Endothelial cell of umbilical vein (primary cell): ENCODE measurements at regions not wholly inside any gene's neighbourhood (a gene's known extent, or its start where the extent isn't known, plus 50 kb on each side); places are given as distances from the start of the nearest gene placed in this dataset.

Source experiments
- BruUV-seq: library from RNA; stranded (reverse); fragments of 400-500 nt; replicated peaks from 2 replicates; lab custom pipeline; 2021; lab: Mats Ljungman, UMichigan
- CTCF ChIA-PET: fragments of 300-600, 350-600 bp; sonication (Branson Sonifier 250); formaldehyde crosslinking; loops from one replicate; lab custom pipeline; 2021; ENCODE audit warnings: antibody characterized with exemption, inconsistent platforms; lab: Charles Lee
- POLR2A ChIA-PET: fragments of 300-600, 350-600 bp; sonication (Branson Sonifier 250); formaldehyde crosslinking; loops from one replicate; lab custom pipeline; 2021; ENCODE audit warnings: antibody characterized with exemption, inconsistent platforms; lab: Charles Lee
- DNase-seq: peaks from one replicate; pipeline ENCODE4 v3.0.0-alpha.2; 2011; ENCODE audit warnings: low read depth, low spot score
- FAIRE-seq: peaks from 2 replicates; lab custom pipeline; 2011; peaks lifted over from hg19 to GRCh38; lab: Jason Lieb, UNC
- H2AFZ ChIP-seq: 2 replicates; pipeline ENCODE4 v1.6.0; 2012; ENCODE audit warnings: low read depth, low read length, control low read depth, inconsistent platforms
- H3K27ac ChIP-seq: 2 replicates; pipeline ENCODE4 v1.5.1; 2011; ENCODE audit warnings: low read depth, mild to moderate bottlenecking, control low read depth, low read length, moderate library complexity; ENCODE audit not compliant: insufficient read depth
- H3K27me3 ChIP-seq, 2 experiments: 2 replicates each; pipeline versions ENCODE4 v1.6.0 to v1.6.1; 2011; ENCODE audit warnings: low read length in 2 of 2, mixed read lengths in 1 of 2; ENCODE audit not compliant: control insufficient read depth in 2 of 2, insufficient read depth in 2 of 2
- H3K36me3 ChIP-seq, 2 experiments: 2 replicates in 1 of 2; 3 replicates in 1 of 2; pipeline ENCODE4 v1.5.1; 2011; ENCODE audit warnings: low read length in 2 of 2, mild to moderate bottlenecking in 1 of 2, moderate library complexity in 1 of 2; ENCODE audit not compliant: control insufficient read depth in 2 of 2, insufficient read depth in 2 of 2; ENCODE audit errors: extremely low read depth in 1 of 2
- H3K4me1 ChIP-seq: 3 replicates; pipeline ENCODE4 v1.5.1; 2011; ENCODE audit warnings: mild to moderate bottlenecking, low read length; ENCODE audit not compliant: control insufficient read depth, insufficient read depth; ENCODE audit errors: extremely low read depth
- H3K4me2 ChIP-seq: 2 replicates; pipeline ENCODE4 v1.6.1; 2011; ENCODE audit warnings: low read length, control low read depth, mixed read lengths; ENCODE audit not compliant: insufficient read depth
- H3K4me3 ChIP-seq, 3 experiments: fragments of 200-600 bp in 1 of 3; sonication (generic), shearing (Covaris generic) in 1 of 3; replicated peaks in 1 of 3; 2 replicates each; pipeline ENCODE4 v1.5.1; 2011 to 2016; ENCODE audit warnings: control low read depth in 3 of 3, low read length in 3 of 3, mild to moderate bottlenecking in 2 of 3, inconsistent platforms in 1 of 3, low read depth in 1 of 3, moderate library complexity in 1 of 3; ENCODE audit not compliant: insufficient read depth in 1 of 3
- H3K79me2 ChIP-seq: 2 replicates; pipeline ENCODE4 v1.6.0; 2012; ENCODE audit warnings: low read length, inconsistent platforms; ENCODE audit not compliant: control insufficient read depth, insufficient read depth
- H3K9ac ChIP-seq: replicated peaks from 2 replicates; pipeline ENCODE3; 2011; ENCODE audit warnings: low read length, control low read depth; ENCODE audit not compliant: insufficient read depth; ENCODE audit errors: extremely low read depth
- H3K9me1 ChIP-seq: replicated peaks from 3 replicates; pipeline ENCODE4 v1.6.0; 2011; ENCODE audit warnings: mild to moderate bottlenecking, low read length; ENCODE audit not compliant: control insufficient read depth, insufficient read depth; ENCODE audit errors: extremely low read depth
- H3K9me3 ChIP-seq: replicated peaks from 2 replicates; pipeline ENCODE4 v1.5.1; 2012; ENCODE audit warnings: low read length, inconsistent platforms; ENCODE audit not compliant: control insufficient read depth, insufficient read depth
- H4K20me1 ChIP-seq: replicated peaks from 2 replicates; pipeline ENCODE3; 2011; ENCODE audit warnings: mild to moderate bottlenecking, low read length; ENCODE audit not compliant: control insufficient read depth, insufficient read depth; ENCODE audit errors: extremely low read depth
- EZH2 ChIP-seq: IDR thresholded peaks from 2 replicates; pipeline ENCODE4 v1.6.1; 2012; ENCODE audit warnings: borderline replicate concordance, low read depth, mild to moderate bottlenecking, moderate library complexity, low read length, inconsistent platforms; ENCODE audit not compliant: severe bottlenecking
- FOS ChIP-seq: IDR thresholded peaks from 2 replicates; pipeline ENCODE4 v1.6.1; 2011; ENCODE audit warnings: mild to moderate bottlenecking, low read length, moderate library complexity, borderline replicate concordance; ENCODE audit not compliant: insufficient read depth
- GATA2 ChIP-seq: IDR thresholded peaks from 2 replicates; pipeline ENCODE4 v1.7.0; 2011; ENCODE audit warnings: low read depth, mild to moderate bottlenecking, moderate library complexity, mixed read lengths, low read length; ENCODE audit not compliant: insufficient read length, insufficient read depth
- JUN ChIP-seq: IDR thresholded peaks from 2 replicates; pipeline ENCODE4 v1.6.1; 2011; ENCODE audit warnings: borderline replicate concordance, low read depth; ENCODE audit not compliant: insufficient read length, insufficient read depth
- MAX ChIP-seq: IDR thresholded peaks from 2 replicates; pipeline ENCODE4 v1.6.1; 2011; ENCODE audit not compliant: insufficient read depth, insufficient read length
- MYC ChIP-seq: IDR thresholded peaks from one replicate; pipeline ENCODE4 v1.6.1; 2011; ENCODE audit warnings: mild to moderate bottlenecking, low read depth, low read length
- POLR2A ChIP-seq: IDR thresholded peaks from 2 replicates; pipeline ENCODE4 v1.6.1; 2012; ENCODE audit warnings: low read depth, mild to moderate bottlenecking, control low read depth, low read length
- POLR2AphosphoS5 ChIP-seq: IDR thresholded peaks from 2 replicates; pipeline ENCODE4 v1.6.1; 2012; ENCODE audit warnings: low read depth, mild to moderate bottlenecking, control low read depth, low read length, moderate library complexity; ENCODE audit not compliant: insufficient read depth
- dilution Hi-C: fragments of 300-500 bp; cut with MboI; formaldehyde crosslinking; loops from one replicate; pipeline ENCODE4 v1.15.0; 2019; ENCODE audit warnings: low sequenced_read_pairs; ENCODE audit not compliant: extremely low pct_ligation_motif_present
- intact Hi-C: fragments of 100-400 bp; cut with micrococcal nuclease; formaldehyde crosslinking; loops from one replicate; pipeline ENCODE4 v1.10.0; 2022
- TF ChIP-seq, protein P1 (sequence below), 2 donors: IDR thresholded peaks; 1 replicate in 1 of 2; 2 replicates in 1 of 2; pipeline ENCODE4 v1.5.1; 2011; ENCODE audit warnings: low read length in 2 of 2, mild to moderate bottlenecking in 2 of 2, moderate library complexity in 2 of 2, control low read depth in 1 of 2, inconsistent platforms in 1 of 2, low read depth in 1 of 2; ENCODE audit not compliant: insufficient read depth in 1 of 2; ENCODE audit errors: extremely low read depth in 1 of 2

DNA sequence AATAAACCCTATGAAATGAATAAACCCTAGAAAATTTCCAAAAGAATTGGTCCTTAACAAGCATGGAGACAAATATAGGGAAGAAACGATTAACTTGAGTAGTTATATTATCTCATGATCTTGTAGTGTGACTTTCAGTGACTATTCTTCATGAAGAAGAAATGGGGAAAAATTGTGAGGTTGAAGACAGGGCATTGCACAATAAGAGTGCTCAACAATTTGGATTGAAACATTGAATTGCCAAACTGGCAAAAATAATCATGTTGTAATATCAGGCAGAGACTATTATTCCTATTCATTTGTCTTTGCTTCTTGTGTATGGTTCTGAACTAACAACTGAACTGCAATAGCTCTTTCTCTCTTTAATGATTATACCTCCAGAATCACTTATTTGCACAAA, 605.1 kb downstream of the PCDH7 start:
- no peak for FAIRE-seq
- Histone ChIP-seq H3K4me3 (no peak overlapping the region), H3K27ac (no peak overlapping the region), H3K4me2 (no peak overlapping the region), H3K4me1 (no peaks in the 10 kb centered on the region), H4K20me1 (no peaks in the 10 kb centered on the region), H3K36me3 (no peaks in the 10 kb centered on the region), H3K9me1 (no peaks in the 10 kb centered on the region), H2AFZ (no peak overlapping the region), H3K9me3 (no peaks in the 10 kb centered on the region), H3K9ac (no peak overlapping the region), H3K79me2 (no peaks in the 10 kb centered on the region), H3K27me3 (no peaks in the 10 kb centered on the region)
- no TSS peak for BruUV-seq
- no peak for TF ChIP-seq GATA2
- TF ChIP-seq, protein P1, sequence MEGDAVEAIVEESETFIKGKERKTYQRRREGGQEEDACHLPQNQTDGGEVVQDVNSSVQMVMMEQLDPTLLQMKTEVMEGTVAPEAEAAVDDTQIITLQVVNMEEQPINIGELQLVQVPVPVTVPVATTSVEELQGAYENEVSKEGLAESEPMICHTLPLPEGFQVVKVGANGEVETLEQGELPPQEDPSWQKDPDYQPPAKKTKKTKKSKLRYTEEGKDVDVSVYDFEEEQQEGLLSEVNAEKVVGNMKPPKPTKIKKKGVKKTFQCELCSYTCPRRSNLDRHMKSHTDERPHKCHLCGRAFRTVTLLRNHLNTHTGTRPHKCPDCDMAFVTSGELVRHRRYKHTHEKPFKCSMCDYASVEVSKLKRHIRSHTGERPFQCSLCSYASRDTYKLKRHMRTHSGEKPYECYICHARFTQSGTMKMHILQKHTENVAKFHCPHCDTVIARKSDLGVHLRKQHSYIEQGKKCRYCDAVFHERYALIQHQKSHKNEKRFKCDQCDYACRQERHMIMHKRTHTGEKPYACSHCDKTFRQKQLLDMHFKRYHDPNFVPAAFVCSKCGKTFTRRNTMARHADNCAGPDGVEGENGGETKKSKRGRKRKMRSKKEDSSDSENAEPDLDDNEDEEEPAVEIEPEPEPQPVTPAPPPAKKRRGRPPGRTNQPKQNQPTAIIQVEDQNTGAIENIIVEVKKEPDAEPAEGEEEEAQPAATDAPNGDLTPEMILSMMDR (IDR thresholded peaks at IDR 0.05; ENCODE audit: extremely low read depth in 1 of 2, insufficient read depth in 1 of 2, low read depth in 1 of 2, low read length in 2 of 2), result no peak
- no peak for TF ChIP-seq EZH2
- no peak for TF ChIP-seq JUN
- no peak for TF ChIP-seq POLR2A
- no peak for TF ChIP-seq FOS
- TF ChIP-seq POLR2AphosphoS5, result no peak
- no peak for TF ChIP-seq MAX
- no peak for TF ChIP-seq MYC
- no peak for DNase-seq
- ChIA-PET POLR2A (no interaction called here), CTCF (no interaction called here)
- dilution Hi-C loops, result no loop called here
- intact Hi-C loops, result no loop called here
